Liver (tissue), 8 donors: ENCODE measurements at regions not wholly inside any gene's neighbourhood (a gene's known extent, or its start where the extent isn't known, plus 50 kb on each side); places are given as distances from the start of the nearest gene placed in this dataset.

Experiments
- DNase-seq: peaks from one replicate; pipeline ENCODE4 v3.0.0-alpha.2; 2017; ENCODE audit warnings: low spot score
- H3K27ac ChIP-seq, 2 donors: one replicate each; pipeline ENCODE4 v1.7.0; 2013; ENCODE audit warnings: inconsistent platforms in 2 of 2, low read length in 2 of 2, control low read depth in 1 of 2, low read depth in 1 of 2, mild to moderate bottlenecking in 1 of 2
- H3K27me3 ChIP-seq, 4 donors: one replicate each; pipeline versions ENCODE4 v1.6.1 to v1.7.0; 2013; ENCODE audit warnings: low read length in 3 of 4, inconsistent platforms in 1 of 4, mild to moderate bottlenecking in 1 of 4, moderate library complexity in 1 of 4; ENCODE audit not compliant: control insufficient read depth in 4 of 4, insufficient read depth in 4 of 4
- H3K36me3 ChIP-seq, 4 donors: one replicate each; pipeline versions ENCODE4 v1.6.1 to v1.7.0; 2013; ENCODE audit warnings: low read length in 3 of 4, mild to moderate bottlenecking in 3 of 4, low read depth in 1 of 4, moderate library complexity in 1 of 4; ENCODE audit not compliant: control insufficient read depth in 4 of 4, insufficient read depth in 3 of 4
- H3K4me1 ChIP-seq, 4 donors: one replicate each; pipeline versions ENCODE4 v1.6.1 to v1.7.0; 2013; ENCODE audit warnings: low read length in 3 of 4, mild to moderate bottlenecking in 3 of 4, moderate library complexity in 1 of 4; ENCODE audit not compliant: control insufficient read depth in 4 of 4, insufficient read depth in 4 of 4
- H3K4me3 ChIP-seq, 3 donors: one replicate each; pipeline versions ENCODE4 v1.6.1 to v1.7.0; 2013; ENCODE audit warnings: low read length in 3 of 3, control low read depth in 1 of 3, low read depth in 1 of 3, mild to moderate bottlenecking in 1 of 3
- H3K9ac ChIP-seq, 2 donors: one replicate each; pipeline ENCODE4 v1.7.0; 2013; ENCODE audit warnings: low read length in 2 of 2, mild to moderate bottlenecking in 2 of 2, moderate library complexity in 2 of 2, control low read depth in 1 of 2, low read depth in 1 of 2
- H3K9me3 ChIP-seq, 4 donors: one replicate each; pipeline versions ENCODE4 v1.6.1 to v1.7.0; 2013; ENCODE audit warnings: low read length in 3 of 4; ENCODE audit not compliant: control insufficient read depth in 4 of 4
- ATF3 ChIP-seq: IDR thresholded peaks from 2 replicates; pipeline ENCODE4 v1.6.1; 2016; ENCODE audit warnings: antibody characterized with exemption
- CTCF ChIP-seq: fragments of 150-350 bp; IDR thresholded peaks from 2 replicates; pipeline ENCODE4 v1.5.1; 2017; ENCODE audit warnings: improper control_type of control experiment, low read depth, low read length; ENCODE audit not compliant: missing input control
- EGR1 ChIP-seq, 2 donors: IDR thresholded peaks; 2 replicates each; pipeline ENCODE4 v1.6.1; 2016 to 2018; ENCODE audit warnings: antibody characterized with exemption in 2 of 2, low read depth in 2 of 2
- FOXA1 ChIP-seq: IDR thresholded peaks from 2 replicates; pipeline ENCODE4 v1.6.1; 2016; ENCODE audit warnings: antibody characterized with exemption
- FOXA2 ChIP-seq: IDR thresholded peaks from 2 replicates; pipeline ENCODE4 v1.6.1; 2016; ENCODE audit warnings: antibody characterized with exemption
- GABPA ChIP-seq, 2 donors: IDR thresholded peaks in 1 of 2; conservative IDR thresholded peaks in 1 of 2; 2 replicates each; pipeline ENCODE4 v1.6.1; 2016; ENCODE audit warnings: antibody characterized with exemption in 2 of 2, mild to moderate bottlenecking in 1 of 2, moderate library complexity in 1 of 2
- HNF4A ChIP-seq, 2 donors: conservative IDR thresholded peaks; 2 replicates each; pipeline ENCODE4 v1.6.1; 2016; ENCODE audit warnings: antibody characterized with exemption in 2 of 2, mild to moderate bottlenecking in 2 of 2
- HNF4G ChIP-seq: IDR thresholded peaks from 2 replicates; pipeline ENCODE4 v1.6.1; 2016; ENCODE audit warnings: antibody characterized with exemption
- JUND ChIP-seq, 2 donors: IDR thresholded peaks; 2 replicates each; pipeline ENCODE4 v1.6.1; 2016; ENCODE audit warnings: antibody characterized with exemption in 2 of 2
- MAX ChIP-seq: IDR thresholded peaks from 2 replicates; pipeline ENCODE4 v1.6.1; 2016; ENCODE audit warnings: antibody characterized with exemption
- NR2F2 ChIP-seq: IDR thresholded peaks from 2 replicates; pipeline ENCODE4 v1.6.1; 2016; ENCODE audit warnings: antibody characterized with exemption
- RAD21 ChIP-seq, 2 donors: IDR thresholded peaks; 2 replicates each; pipeline ENCODE4 v1.6.1; 2016; ENCODE audit warnings: antibody characterized with exemption in 2 of 2, mild to moderate bottlenecking in 2 of 2
- REST ChIP-seq: IDR thresholded peaks from 2 replicates; pipeline ENCODE4 v1.6.1; 2016; ENCODE audit warnings: antibody characterized with exemption, mild to moderate bottlenecking
- SP1 ChIP-seq: IDR thresholded peaks from 2 replicates; pipeline ENCODE4 v1.6.1; 2018; ENCODE audit warnings: antibody characterized with exemption, mild to moderate bottlenecking
- TAF1 ChIP-seq: conservative IDR thresholded peaks from 2 replicates; pipeline ENCODE4 v1.6.1; 2016; ENCODE audit warnings: antibody characterized with exemption, mild to moderate bottlenecking
- YY1 ChIP-seq: IDR thresholded peaks from 2 replicates; pipeline ENCODE4 v1.6.1; 2016; ENCODE audit warnings: antibody characterized with exemption, mild to moderate bottlenecking
- WGBS: extraction: QIAGEN DNeasy Blood & Tissue Kit; methylation state at CpG from one replicate; pipeline ENCODE4 v1.1.7; 2013; 5-methylcytosine and 5-hydroxymethylcytosine counted together
- donor health status: healthy.
- donor health status: healthy.
- donor health status: healthy.
- donor health status: healthy.
- donor health status: healthy.

GRCh38 chr2:54396107-54396506 lies 60.0 kb upstream of the SPTBN1 start (continued):
- TF ChIP-seq CTCF (no peak), MAX (no peak)

GRCh38 chr2:54396798-54397197 lies 59.3 kb upstream of the SPTBN1 start:
- 96% methylated on average over 6 of the region's 6 CpGs for WGBS
- no peak overlapping the region for H3K4me3 ChIP-seq
- no peak overlapping the region for H3K9ac ChIP-seq
- no peaks in the 10 kb centered on the region for H3K36me3 ChIP-seq
- no peaks in the 10 kb centered on the region for H3K4me1 ChIP-seq
- TF ChIP-seq FOXA2 (no peak), REST (no peak), ATF3 (no peak), HNF4A (conservative IDR thresholded peaks at IDR 0.05) (no peak), TAF1 (no peak), YY1 (no peak), EGR1 (IDR thresholded peaks at IDR 0.05; ENCODE audit: low read depth in 2 of 2) (no peak), GABPA (IDR thresholded peaks at IDR 0.05 in 1 of 2, conservative IDR thresholded peaks at IDR 0.05 in 1 of 2) (no peak)
- no peaks in the 10 kb centered on the region for H3K27me3 ChIP-seq
- no peak overlapping the region for H3K27ac ChIP-seq
- DNase-seq, result no peak
- no peaks in the 10 kb centered on the region for H3K9me3 ChIP-seq

DNA sequence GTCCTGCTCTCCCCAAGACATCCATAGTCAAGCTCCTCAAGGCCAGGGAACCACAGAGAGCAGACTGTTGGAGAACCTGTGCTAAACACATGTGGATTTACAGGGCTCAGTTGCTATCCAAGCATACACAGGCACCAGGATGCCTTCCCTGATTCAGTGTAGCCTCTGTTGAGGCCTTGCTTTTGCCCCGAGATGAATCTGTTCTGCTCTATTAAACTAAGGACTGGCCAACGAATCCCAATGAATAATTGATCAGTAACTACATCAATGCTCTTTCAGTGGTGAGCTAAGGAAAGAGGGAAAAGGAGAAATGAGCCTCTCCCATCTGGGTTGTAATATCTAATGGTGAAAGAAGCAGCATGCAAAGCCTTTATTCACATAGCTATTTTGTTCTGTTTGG lies 58.7 kb upstream of the SPTBN1 start:
- no peaks in the 10 kb centered on the region for H3K9me3 ChIP-seq
- no peaks in the 10 kb centered on the region for H3K27me3 ChIP-seq
- 50% methylated on average over 2 of the region's 2 CpGs for WGBS
- no peak for DNase-seq
- H3K27ac ChIP-seq, result no peak overlapping the region
- no peak overlapping the region for H3K4me3 ChIP-seq
- H3K9ac ChIP-seq, result no peak overlapping the region
- H3K4me1 ChIP-seq, result no peaks in the 10 kb centered on the region
- no peaks in the 10 kb centered on the region for H3K36me3 ChIP-seq
- TF ChIP-seq YY1 (no peak), CTCF (no peak), MAX (no peak), NR2F2 (no peak), JUND (IDR thresholded peaks at IDR 0.05) (no peak), FOXA1 (no peak), EGR1 (IDR thresholded peaks at IDR 0.05; ENCODE audit: low read depth in 2 of 2) (no peak), HNF4G (no peak), RAD21 (IDR thresholded peaks at IDR 0.05) (no peak), TAF1 (no peak), SP1 (no peak), FOXA2 (no peak), ATF3 (no peak), GABPA (IDR thresholded peaks at IDR 0.05 in 1 of 2, conservative IDR thresholded peaks at IDR 0.05 in 1 of 2) (no peak), REST (no peak)
